Transverse colon (tissue), 4 donors: ENCODE measurements at regions not wholly inside any gene's neighbourhood (a gene's known extent, or its start where the extent isn't known, plus 50 kb on each side); places are given as distances from the start of the nearest gene placed in this dataset.

Experiments used
- DNase-seq: peaks from one replicate; pipeline ENCODE4 v3.0.0-alpha.2; 2019
- H3K27ac ChIP-seq, 4 donors: fragments of 200-600 bp; sonication (generic); 2 replicates each; pipeline ENCODE4 v1.5.1; 2016 to 2018; ENCODE audit warnings: inconsistent platforms in 4 of 4
- H3K27me3 ChIP-seq: fragments of 200-600 bp; sonication (generic); 2 replicates; pipeline ENCODE4 v1.5.1; 2017; ENCODE audit warnings: inconsistent platforms
- H3K36me3 ChIP-seq, 4 donors: fragments of 200-600 bp; sonication (generic); 2 replicates each; pipeline ENCODE4 v1.5.1; 2017 to 2019; ENCODE audit warnings: inconsistent platforms in 4 of 4
- H3K4me1 ChIP-seq, 4 donors: fragments of 200-600 bp; sonication (generic); 2 replicates each; pipeline ENCODE4 v1.5.1; 2017 to 2020; ENCODE audit warnings: inconsistent platforms in 4 of 4
- H3K4me3 ChIP-seq, 4 donors: fragments of 200-600 bp; sonication (generic); 1 replicate in 1 of 4; 2 replicates in 3 of 4; pipeline versions ENCODE4 v1.5.1 to v1.6.1; 2017 to 2019; ENCODE audit warnings: inconsistent platforms in 4 of 4
- H3K9me3 ChIP-seq, 2 donors: fragments of 200-600 bp; sonication (generic); 2 replicates each; pipeline ENCODE4 v1.5.1; 2017 to 2019; ENCODE audit warnings: inconsistent platforms in 2 of 2
- EP300 ChIP-seq: sonication (generic); formaldehyde crosslinking; IDR thresholded peaks from one replicate; pipeline ENCODE4 v1.6.1; 2017; ENCODE audit warnings: antibody characterized with exemption, low read depth
- POLR2A ChIP-seq: fragments of 450-650 bp; IDR thresholded peaks from one replicate; pipeline ENCODE4 v1.6.1; 2016; ENCODE audit warnings: antibody characterized with exemption, mild to moderate bottlenecking, moderate library complexity
- POLR2AphosphoS5 ChIP-seq, 3 donors: sonication (generic); formaldehyde crosslinking; IDR thresholded peaks; one replicate each; pipeline ENCODE4 v1.6.1; 2016; ENCODE audit warnings: antibody characterized with exemption in 3 of 3
- WGBS, 2 donors: methylation state at CpG; one replicate each; pipeline ENCODE4 v1.1.5; 2018; ENCODE audit warnings: low coverage in 1 of 2; 5-methylcytosine and 5-hydroxymethylcytosine counted together
- in situ Hi-C, 4 donors: fragments of 200-750 bp; cut with MboI; loops; one replicate each; pipeline versions ENCODE4 v1.15.0 to v1.15.1; 2017; ENCODE audit warnings: low sequenced_read_pairs in 3 of 4, low pct_ligation_motif_present in 1 of 4, low pct_unique_long_range_greater_than_20kb in 1 of 4
- intact Hi-C: fragments of 100-400 bp; cut with DNase I; formaldehyde crosslinking; loops from one replicate; pipeline ENCODE4 v1.15.1; 2023; ENCODE audit warnings: low total_unique reads
- TF ChIP-seq, protein P1 (sequence below), 5 experiments: fragments of 200-600 bp in 3 of 5; fragments of 450-650 bp in 2 of 5; sonication (generic) in 3 of 5; IDR thresholded peaks; 1 replicate in 2 of 5; 2 replicates in 3 of 5; pipeline ENCODE4 v1.5.1; 2016 to 2017; ENCODE audit warnings: antibody characterized with exemption in 5 of 5, inconsistent platforms in 3 of 5, mild to moderate bottlenecking in 2 of 5, moderate library complexity in 1 of 5

DNA sequence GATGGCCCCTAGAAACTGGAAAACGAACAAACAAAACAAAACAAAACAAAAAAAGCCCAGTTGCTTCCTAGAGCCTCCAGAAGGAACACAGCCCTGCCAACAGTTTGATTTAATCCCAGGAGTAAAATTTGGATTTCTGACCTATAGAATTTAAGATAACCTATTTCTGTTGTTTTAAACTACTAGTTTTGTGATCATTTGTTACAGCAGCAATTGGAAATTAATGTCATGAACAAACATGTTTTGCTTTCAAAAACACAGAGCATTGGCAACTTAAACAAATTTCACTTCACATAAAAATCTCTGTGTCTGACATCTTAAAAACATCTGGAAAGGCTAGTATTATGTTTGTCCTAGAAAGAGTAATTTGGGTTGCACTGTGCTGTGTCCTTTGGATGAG, 437.3 kb downstream of the METTL15 start:
- Histone ChIP-seq H3K4me1 (no peaks in the 10 kb centered on the region), H3K27me3 (no peaks in the 10 kb centered on the region), H3K4me3 (no peak overlapping the region), H3K36me3 (no peaks in the 10 kb centered on the region), H3K9me3 (no peaks in the 10 kb centered on the region), H3K27ac (no peak overlapping the region)
- intact Hi-C loops = no loop called here
- DNase-seq = no peak
- in situ Hi-C loops = loop anchor here in 3 of 4 donors (25.0 kb wide), 2 partner anchors 833 to 858 kb away; partner anchors contain the start of gene BDNF (in 2 of the 3)
- WGBS, 2 donors = 53 to 88% methylated on average over 1 of the region's 1 CpG
- TF ChIP-seq, protein P1, sequence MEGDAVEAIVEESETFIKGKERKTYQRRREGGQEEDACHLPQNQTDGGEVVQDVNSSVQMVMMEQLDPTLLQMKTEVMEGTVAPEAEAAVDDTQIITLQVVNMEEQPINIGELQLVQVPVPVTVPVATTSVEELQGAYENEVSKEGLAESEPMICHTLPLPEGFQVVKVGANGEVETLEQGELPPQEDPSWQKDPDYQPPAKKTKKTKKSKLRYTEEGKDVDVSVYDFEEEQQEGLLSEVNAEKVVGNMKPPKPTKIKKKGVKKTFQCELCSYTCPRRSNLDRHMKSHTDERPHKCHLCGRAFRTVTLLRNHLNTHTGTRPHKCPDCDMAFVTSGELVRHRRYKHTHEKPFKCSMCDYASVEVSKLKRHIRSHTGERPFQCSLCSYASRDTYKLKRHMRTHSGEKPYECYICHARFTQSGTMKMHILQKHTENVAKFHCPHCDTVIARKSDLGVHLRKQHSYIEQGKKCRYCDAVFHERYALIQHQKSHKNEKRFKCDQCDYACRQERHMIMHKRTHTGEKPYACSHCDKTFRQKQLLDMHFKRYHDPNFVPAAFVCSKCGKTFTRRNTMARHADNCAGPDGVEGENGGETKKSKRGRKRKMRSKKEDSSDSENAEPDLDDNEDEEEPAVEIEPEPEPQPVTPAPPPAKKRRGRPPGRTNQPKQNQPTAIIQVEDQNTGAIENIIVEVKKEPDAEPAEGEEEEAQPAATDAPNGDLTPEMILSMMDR (IDR thresholded peaks at IDR 0.05) = no peak
- TF ChIP-seq EP300 (no peak), POLR2A (no peak), POLR2AphosphoS5 (IDR thresholded peaks at IDR 0.05) (no peak)

DNA sequence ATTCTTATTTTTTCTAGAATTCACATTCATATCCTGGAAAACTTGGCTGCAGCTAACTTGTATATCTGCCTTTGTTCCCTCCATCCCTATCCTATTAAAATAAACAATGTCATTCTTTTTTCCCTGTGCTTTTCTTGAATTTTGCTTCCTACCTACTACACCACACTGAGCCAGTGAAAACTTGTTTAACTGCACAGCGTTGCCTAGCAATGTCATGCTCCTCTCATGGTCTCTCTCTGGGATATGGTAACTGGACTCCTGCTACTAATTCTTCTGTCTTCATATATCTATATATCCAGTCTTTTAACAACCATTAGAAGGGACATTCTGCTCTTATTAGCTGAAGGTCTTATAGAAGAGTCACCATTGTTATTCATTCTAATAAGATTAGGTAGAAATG, 434.4 kb downstream of the METTL15 start:
- 77 to 83% methylated on average over 1 of the region's 1 CpG for WGBS, 2 donors
- Histone ChIP-seq H3K36me3 (no peaks in the 10 kb centered on the region), H3K4me1 (no peaks in the 10 kb centered on the region), H3K27ac (no peak overlapping the region), H3K27me3 (no peaks in the 10 kb centered on the region), H3K9me3 (no peaks in the 10 kb centered on the region), H3K4me3 (no peak overlapping the region)
- in situ Hi-C loops (loop anchor here in 3 of 4 donors (25.0 kb wide), 2 partner anchors 830 to 855 kb away; partner anchors contain the start of gene BDNF (in 2 of the 3)), intact Hi-C loops (no loop called here)
- TF ChIP-seq POLR2AphosphoS5 (IDR thresholded peaks at IDR 0.05) = no peak
- no peak for TF ChIP-seq EP300
- no peak for TF ChIP-seq POLR2A
- TF ChIP-seq, protein P1 (IDR thresholded peaks at IDR 0.05) = no peak
- no peak for DNase-seq

DNA sequence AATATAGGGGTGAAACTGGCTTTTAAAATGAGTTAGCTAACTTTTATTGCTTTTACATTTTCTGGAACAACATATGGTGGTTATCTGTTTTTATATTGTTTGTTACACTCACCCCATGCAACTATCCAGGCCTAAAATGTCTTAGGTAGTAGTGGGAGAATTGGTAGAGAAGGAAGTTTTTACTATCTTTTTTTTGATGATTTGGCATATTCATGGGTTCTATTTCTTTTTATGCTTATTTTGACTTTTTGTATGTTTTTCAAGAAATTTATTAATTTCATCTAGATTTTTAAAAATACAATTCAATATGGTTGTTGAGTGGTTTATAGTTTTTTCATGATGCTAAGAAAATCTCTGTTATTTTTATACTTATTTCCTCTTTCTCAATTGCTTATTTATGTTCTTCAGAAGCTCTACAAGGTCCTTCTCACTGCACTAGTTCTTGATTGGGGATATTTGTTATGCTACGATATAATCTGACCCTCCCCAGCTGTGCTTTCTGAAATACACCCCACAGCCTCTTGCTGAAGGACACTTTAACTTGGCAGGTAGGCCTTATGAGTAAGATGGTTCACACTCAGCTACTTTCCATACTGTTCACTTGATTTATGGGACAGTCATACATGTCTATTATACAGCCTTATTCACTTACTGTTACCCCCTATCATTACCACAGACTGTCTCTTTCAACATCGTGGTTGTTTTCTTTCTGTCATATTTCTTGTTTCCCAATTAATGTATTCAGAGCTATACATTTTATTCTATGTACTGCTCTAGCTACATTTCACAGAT, 431.2 kb downstream of the METTL15 start:
- DNase-seq = no peak
- intact Hi-C loops (no loop called here), in situ Hi-C loops (loop anchor here in 3 of 4 donors (25.0 kb wide), 2 partner anchors 827 to 852 kb away; partner anchors contain the start of gene BDNF (in 2 of the 3))
- no peak overlapping the region for H3K4me3 ChIP-seq
- H3K36me3 ChIP-seq = no peaks in the 10 kb centered on the region
- no peaks in the 10 kb centered on the region for H3K4me1 ChIP-seq
- TF ChIP-seq, protein P1 (IDR thresholded peaks at IDR 0.05) = no peak
- no peak for TF ChIP-seq EP300
- TF ChIP-seq POLR2AphosphoS5 (IDR thresholded peaks at IDR 0.05) = no peak
- no peak for TF ChIP-seq POLR2A
- H3K9me3 ChIP-seq = no peaks in the 10 kb centered on the region
- no peak overlapping the region for H3K27ac ChIP-seq
- H3K27me3 ChIP-seq = no peaks in the 10 kb centered on the region
- WGBS, 2 donors = 68 to 77% methylated on average over 2 of the region's 2 CpGs

DNA sequence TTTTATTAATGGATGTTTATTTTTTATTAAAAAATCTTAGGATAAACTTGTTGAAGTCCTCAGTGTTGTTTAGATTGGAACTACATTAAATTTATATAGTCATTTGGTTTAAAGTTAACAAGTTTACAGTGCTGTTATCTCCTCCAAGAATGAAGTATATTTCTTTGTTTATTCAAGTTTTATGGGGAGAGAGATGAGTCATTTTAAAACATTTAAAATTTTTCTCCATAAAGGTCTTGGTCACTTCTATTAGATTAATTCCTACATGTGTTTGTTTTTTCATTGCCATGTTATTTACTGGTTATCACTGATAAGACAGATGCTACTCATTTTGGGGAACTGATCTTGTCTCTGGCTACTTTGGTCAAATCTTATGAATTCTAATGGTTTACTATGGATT, 429.6 kb downstream of the METTL15 start:
- TF ChIP-seq, protein P1 (IDR thresholded peaks at IDR 0.05) = no peak
- TF ChIP-seq POLR2A (no peak), EP300 (no peak), POLR2AphosphoS5 (IDR thresholded peaks at IDR 0.05) (no peak)
- H3K27me3 ChIP-seq = no peaks in the 10 kb centered on the region
- no peaks in the 10 kb centered on the region for H3K36me3 ChIP-seq
- no peak overlapping the region for H3K4me3 ChIP-seq
- no peaks in the 10 kb centered on the region for H3K4me1 ChIP-seq
- no peak for DNase-seq
- intact Hi-C loops = no loop called here
- no peak overlapping the region for H3K27ac ChIP-seq
- in situ Hi-C loops = loop anchor here in 3 of 4 donors (25.0 kb wide), 2 partner anchors 826 to 851 kb away; partner anchors contain the start of gene BDNF (in 2 of the 3)
- H3K9me3 ChIP-seq = no peaks in the 10 kb centered on the region
